ENCODE measurements at regions not wholly inside any gene's neighbourhood (a gene's known extent, or its start where the extent isn't known, plus 50 kb on each side); places are given as distances from the start of the nearest gene placed in this dataset.

DNA sequence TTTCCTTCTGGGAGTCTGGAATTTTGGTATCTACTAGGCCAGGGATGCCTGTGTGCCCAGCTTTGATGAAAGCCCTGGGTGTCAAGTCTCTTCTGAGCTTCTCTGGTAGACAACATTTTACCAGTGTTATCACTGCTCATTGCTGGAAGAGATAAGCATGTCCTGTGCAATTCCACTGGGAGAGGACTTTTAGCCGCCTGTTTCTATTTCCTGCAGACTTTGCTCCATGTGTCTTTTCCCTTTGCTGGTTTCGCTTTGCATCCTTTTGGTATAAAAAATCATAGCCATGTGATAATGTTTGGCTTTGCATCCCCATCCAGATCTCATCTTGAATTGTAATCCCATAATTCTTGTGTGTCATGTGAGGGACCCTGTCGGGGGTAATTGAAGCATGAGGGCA lies 163.2 kb downstream of the SLC28A3 start:
- TF ChIP-seq POLR2A (IDR thresholded peaks at IDR 0.05): no peak
- TF ChIP-seq, protein P1, sequence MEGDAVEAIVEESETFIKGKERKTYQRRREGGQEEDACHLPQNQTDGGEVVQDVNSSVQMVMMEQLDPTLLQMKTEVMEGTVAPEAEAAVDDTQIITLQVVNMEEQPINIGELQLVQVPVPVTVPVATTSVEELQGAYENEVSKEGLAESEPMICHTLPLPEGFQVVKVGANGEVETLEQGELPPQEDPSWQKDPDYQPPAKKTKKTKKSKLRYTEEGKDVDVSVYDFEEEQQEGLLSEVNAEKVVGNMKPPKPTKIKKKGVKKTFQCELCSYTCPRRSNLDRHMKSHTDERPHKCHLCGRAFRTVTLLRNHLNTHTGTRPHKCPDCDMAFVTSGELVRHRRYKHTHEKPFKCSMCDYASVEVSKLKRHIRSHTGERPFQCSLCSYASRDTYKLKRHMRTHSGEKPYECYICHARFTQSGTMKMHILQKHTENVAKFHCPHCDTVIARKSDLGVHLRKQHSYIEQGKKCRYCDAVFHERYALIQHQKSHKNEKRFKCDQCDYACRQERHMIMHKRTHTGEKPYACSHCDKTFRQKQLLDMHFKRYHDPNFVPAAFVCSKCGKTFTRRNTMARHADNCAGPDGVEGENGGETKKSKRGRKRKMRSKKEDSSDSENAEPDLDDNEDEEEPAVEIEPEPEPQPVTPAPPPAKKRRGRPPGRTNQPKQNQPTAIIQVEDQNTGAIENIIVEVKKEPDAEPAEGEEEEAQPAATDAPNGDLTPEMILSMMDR (IDR thresholded peaks at IDR 0.05): no peak
